Astrocyte (in vitro differentiated cells and primary cell): ENCODE measurements at regions not wholly inside any gene's neighbourhood (a gene's known extent, or its start where the extent isn't known, plus 50 kb on each side); places are given as distances from the start of the nearest gene placed in this dataset.
A peak's percentile ranks its signal among the peaks of the same experiment; 100 is the strongest.

Experiments
- DNase-seq: peaks from one replicate; pipeline ENCODE4 v3.0.0-alpha.2; 2010; ENCODE audit warnings: low read depth
- FAIRE-seq: peaks from 2 replicates; lab custom pipeline; 2011; peaks lifted over from hg19 to GRCh38; lab: Jason Lieb, UNC
- H2AFZ ChIP-seq: 2 replicates; pipeline ENCODE4 v1.6.0; 2012; ENCODE audit warnings: low read depth, low read length, inconsistent platforms
- H3K27ac ChIP-seq: 2 replicates; pipeline ENCODE4 v1.5.1; 2011; ENCODE audit warnings: low read depth, low read length, inconsistent platforms
- H3K27me3 ChIP-seq: 2 replicates; pipeline ENCODE4 v1.6.0; 2011; ENCODE audit warnings: low read length, inconsistent platforms; ENCODE audit not compliant: insufficient read depth
- H3K36me3 ChIP-seq: 2 replicates; pipeline ENCODE4 v1.5.1; 2011; ENCODE audit warnings: low read length, inconsistent platforms; ENCODE audit not compliant: insufficient read depth
- H3K4me1 ChIP-seq: 2 replicates; pipeline ENCODE4 v1.5.1; 2011; ENCODE audit warnings: low read length, inconsistent platforms; ENCODE audit not compliant: insufficient read depth
- H3K4me2 ChIP-seq: 2 replicates; pipeline ENCODE4 v1.6.0; 2012; ENCODE audit warnings: low read length, inconsistent platforms
- H3K4me3 ChIP-seq: 2 replicates; pipeline ENCODE4 v1.5.1; 2011; ENCODE audit warnings: low read depth, mild to moderate bottlenecking, low read length, inconsistent platforms; ENCODE audit not compliant: insufficient read depth
- H3K79me2 ChIP-seq: 2 replicates; pipeline ENCODE4 v1.6.0; 2012; ENCODE audit warnings: mild to moderate bottlenecking, low read length, inconsistent platforms; ENCODE audit not compliant: insufficient read depth
- H3K9ac ChIP-seq: 2 replicates; pipeline ENCODE4 v1.6.0; 2012; ENCODE audit warnings: mild to moderate bottlenecking, low read length, inconsistent platforms
- H3K9me3 ChIP-seq: 2 replicates; pipeline ENCODE4 v1.5.1; 2012; ENCODE audit warnings: low read depth, mild to moderate bottlenecking, low read length, inconsistent platforms; ENCODE audit not compliant: insufficient read depth
- H4K20me1 ChIP-seq: 2 replicates; pipeline ENCODE4 v1.6.0; 2012; ENCODE audit warnings: low read length, inconsistent platforms; ENCODE audit not compliant: insufficient read depth
- H3K27ac Mint-ChIP-seq: one replicate; pipeline ENCODE4 v1.8.0; 2021; ENCODE audit warnings: mild to moderate bottlenecking, mixed read lengths; ENCODE audit not compliant: unreplicated experiment
- H3K27me3 Mint-ChIP-seq: one replicate; pipeline ENCODE4 v1.8.0; 2021; ENCODE audit warnings: low read depth, mixed read lengths; ENCODE audit not compliant: unreplicated experiment
- H3K36me3 Mint-ChIP-seq: one replicate; pipeline ENCODE4 v1.8.0; 2021; ENCODE audit warnings: low read depth, mixed read lengths; ENCODE audit not compliant: unreplicated experiment
- H3K4me1 Mint-ChIP-seq: one replicate; pipeline ENCODE4 v1.8.0; 2021; ENCODE audit warnings: low read depth, mixed read lengths; ENCODE audit not compliant: unreplicated experiment
- H3K4me3 Mint-ChIP-seq: one replicate; pipeline ENCODE4 v1.8.0; 2021; ENCODE audit warnings: mild to moderate bottlenecking, moderate library complexity, mixed read lengths; ENCODE audit not compliant: unreplicated experiment
- H3K9me3 Mint-ChIP-seq: one replicate; pipeline ENCODE4 v1.8.0; 2021; ENCODE audit warnings: mild to moderate bottlenecking, mixed read lengths; ENCODE audit not compliant: unreplicated experiment
- CTCF ChIP-seq: IDR thresholded peaks from 2 replicates; pipeline ENCODE4 v1.5.1; 2011; ENCODE audit warnings: low read depth, mild to moderate bottlenecking, inconsistent platforms, low read length, moderate library complexity; ENCODE audit not compliant: insufficient read depth
- EZH2 ChIP-seq: IDR thresholded peaks from 2 replicates; pipeline ENCODE4 v1.6.1; 2012; ENCODE audit warnings: mild to moderate bottlenecking, low read length, inconsistent platforms; ENCODE audit not compliant: insufficient read depth

DNA sequence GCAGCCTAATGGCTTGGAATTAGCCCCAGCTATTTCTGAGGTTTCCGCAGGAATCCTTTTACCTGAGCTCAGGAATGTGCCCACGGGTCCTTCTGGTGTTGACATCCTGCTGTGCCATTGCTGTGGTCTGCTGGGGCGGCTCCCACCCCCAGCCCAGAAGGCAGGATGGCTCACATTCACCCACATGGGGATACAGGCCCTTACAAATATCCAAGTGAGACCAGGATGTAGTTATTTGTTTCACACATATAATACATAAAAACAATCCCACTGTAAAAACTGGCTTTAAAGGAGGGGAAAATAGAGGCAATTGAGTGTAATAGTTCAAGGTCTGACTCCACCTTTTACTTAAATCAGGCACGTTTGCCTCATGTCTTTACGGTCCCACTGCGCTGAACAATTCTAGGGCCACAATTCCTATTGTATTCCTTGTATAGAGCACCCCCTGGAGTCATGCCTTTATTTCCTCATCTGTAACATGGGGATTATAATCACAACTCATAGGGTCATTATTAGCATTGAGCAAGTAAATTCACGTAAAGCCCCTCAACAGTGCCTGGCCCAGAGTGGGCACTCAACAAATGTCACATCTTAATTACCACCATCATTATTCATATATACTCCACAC, 57.2 kb upstream of the FICD start:
- no peak for DNase-seq
- H3K4me3 Mint-ChIP-seq = no peak overlapping the region
- Histone ChIP-seq H3K27me3 (no peaks in the 10 kb centered on the region), H3K4me3 (no peak overlapping the region), H3K36me3 (no peaks in the 10 kb centered on the region), H2AFZ (no peak overlapping the region), H3K79me2 (no peaks in the 10 kb centered on the region), H3K4me1 (no peaks in the 10 kb centered on the region), H3K9me3 (no peaks in the 10 kb centered on the region), H3K27ac (no peak overlapping the region), H4K20me1 (no peaks in the 10 kb centered on the region), H3K9ac (no peak overlapping the region), H3K4me2 (no peak overlapping the region)
- H3K27ac Mint-ChIP-seq = peak overlapping the region; percentile 34
- no peak for FAIRE-seq
- TF ChIP-seq EZH2 (no peak), CTCF (no peak)
- H3K27me3 Mint-ChIP-seq = peaks cover 37% of the 10 kb centered on the region
- H3K9me3 Mint-ChIP-seq = no peaks in the 10 kb centered on the region
- no peaks in the 10 kb centered on the region for H3K36me3 Mint-ChIP-seq
- no peaks in the 10 kb centered on the region for H3K4me1 Mint-ChIP-seq

- DNase-seq (peak; percentile 13), FAIRE-seq (no peak)
- Histone ChIP-seq H3K4me1 (no peaks in the 10 kb centered on the region), H3K27ac (no peak overlapping the region), H3K4me2 (no peak overlapping the region), H4K20me1 (no peaks in the 10 kb centered on the region), H3K9me3 (no peaks in the 10 kb centered on the region), H3K4me3 (no peak overlapping the region), H2AFZ (no peak overlapping the region), H3K9ac (no peak overlapping the region), H3K27me3 (no peaks in the 10 kb centered on the region), H3K36me3 (no peaks in the 10 kb centered on the region), H3K79me2 (no peaks in the 10 kb centered on the region)
- H3K36me3 Mint-ChIP-seq = no peaks in the 10 kb centered on the region
- no peaks in the 10 kb centered on the region for H3K4me1 Mint-ChIP-seq
- no peak overlapping the region for H3K27ac Mint-ChIP-seq
- H3K9me3 Mint-ChIP-seq = no peaks in the 10 kb centered on the region
- TF ChIP-seq EZH2 (no peak), CTCF (peak; percentile 77)
- no peak overlapping the region for H3K4me3 Mint-ChIP-seq
- H3K27me3 Mint-ChIP-seq = peaks cover 41% of the 10 kb centered on the region
These were observed 57.9 kb upstream of the FICD start for GRCh38 chr12:108457006-108457733.

DNA sequence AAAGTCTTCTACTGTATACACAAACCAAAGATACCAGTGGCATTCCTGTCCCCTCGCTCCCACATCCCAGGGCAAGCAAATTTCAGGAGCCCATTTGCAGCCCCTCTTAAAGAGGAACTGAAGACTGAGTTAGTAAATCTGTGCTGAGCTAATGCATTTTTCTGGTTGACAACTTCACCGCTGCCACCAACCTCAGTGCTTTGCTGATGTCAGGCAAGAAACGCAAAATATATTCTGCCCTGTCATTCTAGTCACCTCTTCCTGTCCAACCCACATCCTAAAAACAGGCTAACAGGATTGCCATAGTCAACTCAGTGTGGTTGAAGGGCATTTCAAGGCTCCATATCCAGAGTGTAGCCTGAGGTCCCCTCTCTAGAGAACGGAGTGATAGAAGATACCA, 59.4 kb upstream of the FICD start:
- no peaks in the 10 kb centered on the region for H3K4me1 Mint-ChIP-seq
- no peaks in the 10 kb centered on the region for H3K79me2 ChIP-seq
- no peaks in the 10 kb centered on the region for H3K36me3 Mint-ChIP-seq
- H3K4me2 ChIP-seq = no peak overlapping the region
- H3K27ac Mint-ChIP-seq = no peak overlapping the region
- H3K27me3 Mint-ChIP-seq = peaks cover 45% of the 10 kb centered on the region
- no peaks in the 10 kb centered on the region for H3K36me3 ChIP-seq
- H3K4me1 ChIP-seq = no peaks in the 10 kb centered on the region
- no peak overlapping the region for H3K4me3 Mint-ChIP-seq
- no peaks in the 10 kb centered on the region for H4K20me1 ChIP-seq
- no peak overlapping the region for H3K27ac ChIP-seq
- no peak for FAIRE-seq
- no peak for TF ChIP-seq CTCF
- no peak overlapping the region for H3K4me3 ChIP-seq
- DNase-seq = no peak
- H3K9me3 ChIP-seq = no peaks in the 10 kb centered on the region
- no peak overlapping the region for H2AFZ ChIP-seq
- no peaks in the 10 kb centered on the region for H3K27me3 ChIP-seq
- H3K9ac ChIP-seq = no peak overlapping the region
- H3K9me3 Mint-ChIP-seq = no peaks in the 10 kb centered on the region
